ENCODE measurements at regions not wholly inside any gene's neighbourhood (a gene's known extent, or its start where the extent isn't known, plus 50 kb on each side); places are given as distances from the start of the nearest gene placed in this dataset.
A peak's percentile ranks its signal among the peaks of the same experiment; 100 is the strongest.

DNA sequence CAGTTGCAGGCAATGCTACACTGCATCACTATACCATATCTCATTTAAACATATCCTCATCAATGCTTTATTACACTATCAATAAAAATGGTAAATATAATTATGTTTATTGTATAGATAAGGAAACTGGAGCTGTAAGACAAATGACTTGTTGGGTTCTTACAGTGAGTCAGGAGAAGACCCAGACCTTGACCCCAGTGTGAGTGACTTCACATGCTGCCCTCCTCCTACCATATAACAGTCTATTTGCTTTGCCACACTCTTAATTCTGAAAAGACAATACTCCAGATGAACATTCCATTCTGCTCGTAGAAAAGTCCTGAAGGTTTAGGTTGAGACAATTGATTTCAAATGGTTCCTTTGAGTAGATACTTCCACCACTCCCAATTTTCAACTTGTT lies 550.5 kb downstream of the PLPP3 start:
- no peak overlapping the region for H3K4me2 ChIP-seq (ENCODE audit: control insufficient read depth, insufficient read depth)
- H3K9ac ChIP-seq (ENCODE audit: control insufficient read depth, insufficient read depth, low read length): no peak overlapping the region
- POLR2A ChIA-PET: no interaction called here
- ATAC-seq (peak; percentile 7; the same call in 1 of the 3 replicates), FAIRE-seq (no peak), DNase-seq (ENCODE audit: low read depth, low spot score) (no peak)
- H2AFZ ChIP-seq (ENCODE audit: control insufficient read depth, low read depth, low read length): no peak overlapping the region
- in situ Hi-C loops (cut with MboI) (no loop called here), intact Hi-C loops (cut with micrococcal nuclease; ENCODE audit: unreplicated experiment) (loop anchor here (5.0 kb wide), 1 partner anchor 303 kb away; no protein-coding TSS in a partner anchor)
- 20% methylated on average over 1 of the region's 1 CpG for WGBS (ENCODE audit: insufficient coverage, insufficient replicate concordance, low lambda C conversion rate, missing lambda C conversion rate)
- no peak for TF ChIP-seq SMAD5 (IDR thresholded peaks at IDR 0.05; ENCODE audit: low read depth)
- TF ChIP-seq SMC3 (IDR thresholded peaks at IDR 0.05; ENCODE audit: borderline replicate concordance, low read length): no peak
- no peak for TF ChIP-seq E2F8 (IDR thresholded peaks at IDR 0.05; ENCODE audit: low read depth, partially characterized antibody)
- no peak for TF ChIP-seq HCFC1 (IDR thresholded peaks at IDR 0.05; ENCODE audit: low read length)
- no peak for TF ChIP-seq FOS (IDR thresholded peaks at IDR 0.05; ENCODE audit: borderline replicate concordance, extremely low read depth, insufficient read length)
- no peak for TF ChIP-seq SMARCA5 (IDR thresholded peaks at IDR 0.05)
- TF ChIP-seq, protein P1, sequence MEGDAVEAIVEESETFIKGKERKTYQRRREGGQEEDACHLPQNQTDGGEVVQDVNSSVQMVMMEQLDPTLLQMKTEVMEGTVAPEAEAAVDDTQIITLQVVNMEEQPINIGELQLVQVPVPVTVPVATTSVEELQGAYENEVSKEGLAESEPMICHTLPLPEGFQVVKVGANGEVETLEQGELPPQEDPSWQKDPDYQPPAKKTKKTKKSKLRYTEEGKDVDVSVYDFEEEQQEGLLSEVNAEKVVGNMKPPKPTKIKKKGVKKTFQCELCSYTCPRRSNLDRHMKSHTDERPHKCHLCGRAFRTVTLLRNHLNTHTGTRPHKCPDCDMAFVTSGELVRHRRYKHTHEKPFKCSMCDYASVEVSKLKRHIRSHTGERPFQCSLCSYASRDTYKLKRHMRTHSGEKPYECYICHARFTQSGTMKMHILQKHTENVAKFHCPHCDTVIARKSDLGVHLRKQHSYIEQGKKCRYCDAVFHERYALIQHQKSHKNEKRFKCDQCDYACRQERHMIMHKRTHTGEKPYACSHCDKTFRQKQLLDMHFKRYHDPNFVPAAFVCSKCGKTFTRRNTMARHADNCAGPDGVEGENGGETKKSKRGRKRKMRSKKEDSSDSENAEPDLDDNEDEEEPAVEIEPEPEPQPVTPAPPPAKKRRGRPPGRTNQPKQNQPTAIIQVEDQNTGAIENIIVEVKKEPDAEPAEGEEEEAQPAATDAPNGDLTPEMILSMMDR (IDR thresholded peaks at IDR 0.05 in 2 of 3, conservative IDR thresholded peaks at IDR 0.05 in 1 of 3; ENCODE audit: control insufficient read depth in 2 of 3, extremely low read depth in 1 of 3, insufficient read depth in 1 of 3, low read depth in 3 of 3, low read length in 3 of 3): no peak
- no peak for TF ChIP-seq CREM (IDR thresholded peaks at IDR 0.05; ENCODE audit: low read depth)
- BruUV-seq (replicated peaks): no TSS peak
- no peaks in the 10 kb centered on the region for H3K36me3 ChIP-seq (ENCODE audit: control insufficient read depth in 2 of 2, insufficient read depth in 2 of 2, low read length in 1 of 2)
- no peaks in the 10 kb centered on the region for H4K20me1 ChIP-seq (ENCODE audit: control insufficient read depth, insufficient read depth)
- no peaks in the 10 kb centered on the region for H3K27me3 ChIP-seq (replicated peaks in 1 of 2; ENCODE audit: control insufficient read depth in 2 of 2, insufficient read depth in 2 of 2, low read length in 1 of 2)
- H3K79me2 ChIP-seq (ENCODE audit: control insufficient read depth, insufficient read depth, low read length): no peaks in the 10 kb centered on the region
- RAD21 ChIA-PET (ENCODE audit: unreplicated experiment): interaction anchor here (1.2 kb wide), 1 partner anchor 92 kb away, joined by 3 read pairs; no protein-coding TSS in a partner anchor
- no peaks in the 10 kb centered on the region; the same call in 1 of the 2 replicates for H3K4me1 ChIP-seq (ENCODE audit: control insufficient read depth, insufficient read depth, low read length)
- H3K4me3 ChIP-seq: no peak overlapping the region
- H3K9me3 ChIP-seq (replicated peaks; ENCODE audit: control insufficient read depth, insufficient read depth, low read length): no peaks in the 10 kb centered on the region; the same call in 2 of the 3 replicates
- SMC1A ChIA-PET (ENCODE audit: uncharacterized antibody, unreplicated experiment): interaction anchor here (0.9 to 2.6 kb wide), 4 partner anchors 16 to 104 kb away, joined by 3 to 7 read pairs (median 3); no protein-coding TSS in a partner anchor
- CTCF ChIA-PET: interaction anchor here (1.4 kb wide), 1 partner anchor 13 kb away, joined by 3 read pairs; no protein-coding TSS in a partner anchor
- no peak overlapping the region for H3K27ac ChIP-seq (ENCODE audit: control insufficient read depth, insufficient read depth)
